Heart right ventricle (tissue), 16 donors: ENCODE measurements at regions not wholly inside any gene's neighbourhood (a gene's known extent, or its start where the extent isn't known, plus 50 kb on each side); places are given as distances from the start of the nearest gene placed in this dataset.

Source experiments
- ATAC-seq, 8 donors: fragments of 200-7000 bp; cut with Tn5 transposase; one replicate each; pipeline ENCODE4 v1.9.1; 2020; ENCODE audit warnings: mild to moderate bottlenecking in 8 of 8, moderate library complexity in 8 of 8, moderate number of reproducible peaks in 1 of 8
- DNase-seq, 2 donors: peaks; one replicate each; pipeline ENCODE4 v3.0.0-alpha.2; 2020
- H3K27ac ChIP-seq, 10 donors: fragments of 200-600 bp; sonication (generic) in 2 of 10; one replicate each; pipeline versions ENCODE4 v1.5.0 to v1.8.0; 2020 to 2022; ENCODE audit warnings: mild to moderate bottlenecking in 3 of 10
- H3K27me3 ChIP-seq, 7 donors: fragments of 200-600 bp; one replicate each; pipeline ENCODE4 v1.8.0; 2021 to 2022; ENCODE audit warnings: mild to moderate bottlenecking in 2 of 7
- H3K36me3 ChIP-seq, 9 donors: fragments of 200-600 bp; sonication (generic) in 1 of 9; one replicate each; pipeline versions ENCODE4 v1.5.0 to v1.8.0; 2020 to 2022; ENCODE audit warnings: mild to moderate bottlenecking in 2 of 9
- H3K4me1 ChIP-seq, 9 donors: fragments of 200-600 bp; sonication (generic) in 1 of 9; one replicate each; pipeline versions ENCODE4 v1.5.0 to v1.8.0; 2020 to 2022; ENCODE audit warnings: mild to moderate bottlenecking in 4 of 9
- H3K4me3 ChIP-seq, 10 donors: fragments of 200-600 bp; sonication (generic) in 2 of 10; one replicate each; pipeline versions ENCODE4 v1.5.0 to v1.8.0; 2020 to 2022; ENCODE audit warnings: mild to moderate bottlenecking in 7 of 10, moderate library complexity in 2 of 10
- H3K9me3 ChIP-seq, 11 donors: fragments of 200-600 bp in 10 of 11; sonication (generic) in 2 of 11; one replicate each; pipeline versions ENCODE4 v1.5.0 to v1.8.0; 2013 to 2022; ENCODE audit warnings: mild to moderate bottlenecking in 2 of 11, control low read depth in 1 of 11, moderate library complexity in 1 of 11
- WGBS, 2 donors: extraction: QIAGEN DNeasy Blood & Tissue Kit; methylation state at CpG; one replicate each; pipeline ENCODE4 v1.1.7; 2013; ENCODE audit warnings: inconsistent platforms in 1 of 2; 5-methylcytosine and 5-hydroxymethylcytosine counted together
- intact Hi-C, 10 donors: fragments of 100-400 bp; cut with DNase I; formaldehyde crosslinking; loops; one replicate each; pipeline versions ENCODE4 v1.11.1 to v1.14.2; 2022
- TF ChIP-seq, protein P1 (sequence below), 9 donors: fragments of 200-600 bp; sonication (generic) in 2 of 9; IDR thresholded peaks; one replicate each; pipeline versions ENCODE4 v1.5.0 to v1.8.0; 2021 to 2022; ENCODE audit warnings: antibody characterized with exemption in 9 of 9, mild to moderate bottlenecking in 5 of 9, moderate library complexity in 1 of 9
- donor health status: Arrhythmogenic right ventricular cardiomyopathy.
- donor health status: ischemic (EF 13 %, LVEDD 7.1; RV severe dilation, severe dysfunction).
- donor health status: healthy with polysubstance abuse.
- donor health status: DM: no; HTN: yes; CAD: no.
- donor health status: DM: no; HTN: no; CAD: no.
- donor health status: ischemic (EF 25% LVEDD 6.9; RV normal size, moderate dysfunction).
- donor health status: ischemic (EF 25% LVEDD 5.7; RV mildly dilated, moderate dysfunction).
- donor health status: healthy.
- donor health status: DM: yes; HTN: yes; CAD: no.
- donor health status: Ischemic cardiomyopathy.
- donor health status: ischemic (EF 35%, LVEDD 5.7; RV mildly dilated, moderate dysfunction).
- donor health status: nonischemic (EF 11% LVEDD 7.7; RV severe dilation, severe dysfunction).
- donor health status: DM: yes; HTN: yes; CAD: no.
- donor health status: PGD.
- donor health status: ischemic (EF 29% LVEDD 5.4; RV normal size, mild dysfunction).
- donor health status: nonischemic (EF 23%, LVEDD 6.1; RV moderate dilation, normal function).

DNA sequence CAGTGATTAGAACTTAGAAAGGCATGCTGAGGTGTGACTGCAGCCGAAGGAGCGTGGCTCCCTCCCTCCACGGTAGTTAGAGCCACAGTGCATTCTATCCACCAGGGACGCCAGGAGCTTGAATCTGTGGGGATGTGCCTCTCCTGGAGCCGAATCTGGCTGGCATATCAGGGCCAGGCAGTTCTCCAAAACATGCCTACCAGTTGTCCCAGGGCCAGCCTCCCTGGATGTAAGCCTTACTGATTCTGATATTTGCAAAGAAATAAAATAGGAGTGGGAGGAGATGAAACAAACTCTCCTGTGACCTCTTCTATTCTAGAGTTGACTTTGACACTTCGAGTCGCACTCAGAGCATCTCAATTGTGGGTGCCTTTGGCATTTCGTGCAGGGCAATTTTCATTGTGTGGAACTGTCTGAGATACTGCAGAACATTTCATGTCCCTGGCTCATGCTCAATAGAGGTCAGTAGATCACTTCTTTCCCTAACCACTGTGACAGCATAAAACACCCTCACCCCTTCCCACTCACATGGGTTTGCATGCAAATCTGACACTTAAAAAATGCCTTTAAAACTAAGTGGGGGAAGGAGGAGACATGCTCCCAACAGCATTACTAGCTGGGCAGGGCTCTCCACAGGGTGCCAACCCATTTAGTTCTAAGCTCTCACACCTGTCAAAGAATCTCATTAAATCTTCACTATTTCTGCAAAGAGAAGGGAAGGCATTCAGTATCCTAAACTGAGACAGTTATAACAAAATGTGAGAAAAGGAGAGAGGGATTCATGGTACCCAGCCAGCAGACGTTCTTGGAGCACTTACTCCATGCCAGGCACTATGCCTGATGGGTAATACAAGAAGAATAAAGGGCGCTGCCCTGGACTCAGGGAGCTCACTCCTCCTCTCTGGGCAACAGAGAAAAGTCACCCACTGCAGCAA is 378.9 kb downstream of the PREX1 start:
- Histone ChIP-seq H3K36me3 (no peaks in the 10 kb centered on the region), H3K4me3 (no peak overlapping the region), H3K27me3 (peaks cover 0 to 5% (median 0%) of the 10 kb centered on the region in 7 donors), H3K27ac (no peak overlapping the region), H3K9me3 (peaks cover 0 to 19% (median 11%) of the 10 kb centered on the region in 11 donors), H3K4me1 (no peaks in the 10 kb centered on the region)
- 55 to 59% methylated on average over 10 of the region's 10 CpGs for WGBS, 2 donors
- intact Hi-C loops: no loop called here
- TF ChIP-seq, protein P1, sequence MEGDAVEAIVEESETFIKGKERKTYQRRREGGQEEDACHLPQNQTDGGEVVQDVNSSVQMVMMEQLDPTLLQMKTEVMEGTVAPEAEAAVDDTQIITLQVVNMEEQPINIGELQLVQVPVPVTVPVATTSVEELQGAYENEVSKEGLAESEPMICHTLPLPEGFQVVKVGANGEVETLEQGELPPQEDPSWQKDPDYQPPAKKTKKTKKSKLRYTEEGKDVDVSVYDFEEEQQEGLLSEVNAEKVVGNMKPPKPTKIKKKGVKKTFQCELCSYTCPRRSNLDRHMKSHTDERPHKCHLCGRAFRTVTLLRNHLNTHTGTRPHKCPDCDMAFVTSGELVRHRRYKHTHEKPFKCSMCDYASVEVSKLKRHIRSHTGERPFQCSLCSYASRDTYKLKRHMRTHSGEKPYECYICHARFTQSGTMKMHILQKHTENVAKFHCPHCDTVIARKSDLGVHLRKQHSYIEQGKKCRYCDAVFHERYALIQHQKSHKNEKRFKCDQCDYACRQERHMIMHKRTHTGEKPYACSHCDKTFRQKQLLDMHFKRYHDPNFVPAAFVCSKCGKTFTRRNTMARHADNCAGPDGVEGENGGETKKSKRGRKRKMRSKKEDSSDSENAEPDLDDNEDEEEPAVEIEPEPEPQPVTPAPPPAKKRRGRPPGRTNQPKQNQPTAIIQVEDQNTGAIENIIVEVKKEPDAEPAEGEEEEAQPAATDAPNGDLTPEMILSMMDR (IDR thresholded peaks at IDR 0.05): peak in 2 of 9 donors; percentile 10 to 21
- DNase-seq (no peak), ATAC-seq (peak in 5 of 8 donors; percentile 17 to 42 (median 39))

DNA sequence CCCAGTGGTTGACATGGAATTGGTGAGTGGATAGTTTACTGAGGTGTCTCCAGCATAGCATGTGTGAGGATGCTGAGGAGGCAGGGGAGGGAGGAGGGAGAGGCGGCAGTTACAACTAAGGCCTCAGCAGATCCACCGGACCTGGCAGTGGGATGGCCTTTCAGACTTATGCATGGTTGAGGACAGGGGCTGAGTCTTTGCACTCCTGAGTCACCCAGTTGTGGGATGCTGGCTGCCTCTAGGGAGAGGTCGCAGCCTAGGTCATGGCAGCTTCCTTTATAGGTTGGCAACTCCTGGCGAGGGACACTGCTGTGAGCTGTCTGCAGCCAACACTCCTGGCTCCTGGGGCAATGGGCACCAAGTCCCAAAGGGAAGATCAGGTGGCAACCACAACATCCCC is 380.3 kb downstream of the PREX1 start:
- TF ChIP-seq, protein P1 (IDR thresholded peaks at IDR 0.05): no peak
- no peaks in the 10 kb centered on the region for H3K36me3 ChIP-seq
- DNase-seq (no peak), ATAC-seq (no peak)
- intact Hi-C loops: no loop called here
- peaks cover 0 to 5% (median 0%) of the 10 kb centered on the region in 7 donors for H3K27me3 ChIP-seq
- H3K4me3 ChIP-seq: no peak overlapping the region
- peaks cover 0 to 31% (median 16%) of the 10 kb centered on the region in 11 donors for H3K9me3 ChIP-seq
- H3K4me1 ChIP-seq: no peaks in the 10 kb centered on the region
- WGBS, 2 donors: 76 to 81% methylated on average over 4 of the region's 4 CpGs
- H3K27ac ChIP-seq: no peak overlapping the region

DNA sequence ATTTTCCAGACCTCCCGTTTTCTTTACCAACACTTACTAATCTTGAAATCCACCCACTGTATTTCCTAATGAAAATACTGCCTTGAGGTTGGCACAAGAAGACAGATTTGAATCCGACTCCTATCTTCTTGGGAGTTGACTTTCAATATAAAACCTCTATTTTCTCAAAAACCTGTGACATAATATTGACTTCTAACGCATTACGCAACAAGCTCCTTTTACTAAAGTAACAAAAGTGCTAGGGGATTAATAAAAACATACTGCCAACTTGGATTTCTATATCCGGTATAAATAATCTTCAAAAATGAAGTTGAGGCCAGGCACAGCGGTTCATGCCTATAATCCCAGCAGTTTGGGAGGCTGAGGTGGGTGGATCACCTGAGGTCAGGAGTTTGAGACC is 382.0 kb downstream of the PREX1 start:
- TF ChIP-seq, protein P1 (IDR thresholded peaks at IDR 0.05): no peak

DNA sequence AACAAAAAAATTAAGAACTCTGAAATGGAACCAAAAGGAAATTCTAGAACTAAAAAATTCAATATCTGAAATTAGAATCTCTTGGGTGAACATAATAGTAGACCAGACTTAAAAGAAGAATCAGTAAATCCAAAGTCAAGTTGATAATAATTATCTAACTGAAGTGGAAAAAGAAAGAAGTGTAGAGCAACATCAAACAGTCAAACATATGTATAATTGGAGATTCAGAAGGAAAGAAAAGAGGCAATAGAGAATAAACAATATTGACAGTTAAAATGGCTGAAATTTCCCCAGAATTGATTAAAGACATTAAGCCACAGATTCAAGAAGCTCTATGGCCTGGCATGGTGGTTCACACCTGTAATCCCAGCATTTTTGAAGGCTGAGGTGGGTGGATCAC is 383.6 kb downstream of the PREX1 start:
- H3K27ac ChIP-seq: no peak overlapping the region
- H3K9me3 ChIP-seq: peaks cover 0 to 31% (median 16%) of the 10 kb centered on the region in 11 donors
- ATAC-seq (no peak), DNase-seq (no peak)
- TF ChIP-seq, protein P1 (IDR thresholded peaks at IDR 0.05): no peak
- H3K36me3 ChIP-seq: no peaks in the 10 kb centered on the region
- H3K27me3 ChIP-seq: peaks cover 0 to 8% (median 4%) of the 10 kb centered on the region in 7 donors
- H3K4me1 ChIP-seq: no peaks in the 10 kb centered on the region
- no peak overlapping the region for H3K4me3 ChIP-seq
- intact Hi-C loops: no loop called here

More for the DNA sequence above, 382.0 kb downstream of the PREX1 start:
- Histone ChIP-seq H3K9me3 (peaks cover 0 to 31% (median 16%) of the 10 kb centered on the region in 11 donors), H3K27me3 (peaks cover 0 to 5% (median 0%) of the 10 kb centered on the region in 7 donors), H3K4me3 (no peak overlapping the region), H3K4me1 (no peaks in the 10 kb centered on the region), H3K27ac (no peak overlapping the region), H3K36me3 (no peaks in the 10 kb centered on the region)
- ATAC-seq (no peak), DNase-seq (no peak)
- intact Hi-C loops: no loop called here
- WGBS, 2 donors: 83 to 86% methylated on average over 6 of the region's 6 CpGs
